ENCODE measurements at regions not wholly inside any gene's neighbourhood (a gene's known extent, or its start where the extent isn't known, plus 50 kb on each side); places are given as distances from the start of the nearest gene placed in this dataset.

- Histone ChIP-seq H4K20me1 (ENCODE audit: insufficient read depth, low read length) (no peaks in the 10 kb centered on the region), H3K36me3 (ENCODE audit: control insufficient read depth, insufficient read depth, low read length) (no peaks in the 10 kb centered on the region), H2BK20ac (ENCODE audit: low read depth, low read length) (no peak overlapping the region), H3K9ac (ENCODE audit: low read depth, low read length) (no peak overlapping the region), H2BK120ac (ENCODE audit: low read depth, low read length) (no peak overlapping the region), H4K91ac (ENCODE audit: insufficient read depth, low read depth, low read length) (no peak overlapping the region), H3K27me3 (ENCODE audit: control insufficient read depth, insufficient read depth, low read length) (peaks cover 3% of the 10 kb centered on the region), H3K4me2 (ENCODE audit: low read depth, low read length) (no peak overlapping the region), H3K4me1 (ENCODE audit: control insufficient read depth, insufficient read depth, low read length) (peaks cover 4% of the 10 kb centered on the region; the same call in 1 of the 2 replicates), H3K23ac (ENCODE audit: low read depth, low read length) (no peak overlapping the region), H3K18ac (ENCODE audit: low read depth, low read length) (no peak overlapping the region), H3K56ac (ENCODE audit: extremely low read depth, insufficient read depth, low read length) (no peak overlapping the region), H3K14ac (replicated peaks; ENCODE audit: low read depth, low read length) (no peak overlapping the region), H3K79me1 (ENCODE audit: low read depth in 1 of 2, low read length in 2 of 2) (no peaks in the 10 kb centered on the region), H4K5ac (ENCODE audit: low read depth, low read length) (no peak overlapping the region), H3K9me3 (ENCODE audit: control insufficient read depth, insufficient read depth, low read length) (no peaks in the 10 kb centered on the region), H2AFZ (replicated peaks; ENCODE audit: low read length, poor library complexity) (no peak overlapping the region), H3K9me1 (ENCODE audit: insufficient read depth, low read length) (peaks cover 6% of the 10 kb centered on the region), H3K4ac (ENCODE audit: low read depth, low read length) (no peak overlapping the region), H4K8ac (ENCODE audit: low read depth in 2 of 2, low read length in 2 of 2) (no peak overlapping the region), H2AK9ac (replicated peaks; ENCODE audit: low read depth, low read length, poor library complexity) (no peak overlapping the region), H2BK15ac (ENCODE audit: low read depth, low read length) (no peak overlapping the region), H3K27ac (ENCODE audit: insufficient read depth, low read length) (no peak overlapping the region), H2BK5ac (ENCODE audit: low read depth, low read length, poor library complexity, severe bottlenecking) (no peak overlapping the region), H3K4me3 (ENCODE audit: insufficient read depth, low read depth, low read length) (no peak overlapping the region), H2AK5ac (ENCODE audit: low read depth, low read length) (no peak overlapping the region)
- POLR2A ChIA-PET (ENCODE audit: unreplicated experiment): no interaction called here
- intact Hi-C loops (cut with micrococcal nuclease) (no loop called here), dilution Hi-C loops (cut with HindIII; ENCODE audit: low sequenced_read_pairs, unreplicated experiment) (no loop called here), in situ Hi-C loops (cut with MboI; ENCODE audit: low sequenced_read_pairs) (no loop called here)
- TF ChIP-seq MAZ (IDR thresholded peaks at IDR 0.05; ENCODE audit: borderline replicate concordance, low read depth, low read length) (no peak), FOS (IDR thresholded peaks at IDR 0.05; ENCODE audit: low read depth, low read length) (no peak), USF2 (IDR thresholded peaks at IDR 0.05; ENCODE audit: low read depth, low read length) (no peak), MAFK (IDR thresholded peaks at IDR 0.05; ENCODE audit: low read depth, low read length) (no peak), BHLHE40 (IDR thresholded peaks at IDR 0.05; ENCODE audit: low read depth, low read length) (no peak), RCOR1 (IDR thresholded peaks at IDR 0.05; ENCODE audit: insufficient replicate concordance, low read length) (no peak), RFX5 (IDR thresholded peaks at IDR 0.05; ENCODE audit: low read depth, low read length) (no peak), ELK1 (IDR thresholded peaks at IDR 0.05; ENCODE audit: borderline replicate concordance, low read depth, low read length) (no peak), SMC3 (IDR thresholded peaks at IDR 0.05; ENCODE audit: low read depth, low read length) (no peak), POLR2A (IDR thresholded peaks at IDR 0.05; ENCODE audit: low read depth, low read length) (no peak), MXI1 (IDR thresholded peaks at IDR 0.05; ENCODE audit: borderline replicate concordance, low read depth, low read length) (no peak), RAD21 (IDR thresholded peaks at IDR 0.05; ENCODE audit: low read length) (no peak)
- WGBS, 2 experiments (ENCODE audit: extremely low coverage in 2 of 2, insufficient read length in 1 of 2): no CpG with 5 or more reads among the region's 6 CpGs
- BruUV-seq (replicated peaks): no TSS peak
- DNase-seq (no peak), ATAC-seq (ENCODE audit: low read depth) (no peak)
- CTCF ChIA-PET: no interaction called here
Observed at GRCh38 chrX:39750848-39751247, 346.9 kb downstream of the BCOR start.

Measured in IMR-90 (cell line).